DND-41 (cell line): ENCODE measurements at regions not wholly inside any gene's neighbourhood (a gene's known extent, or its start where the extent isn't known, plus 50 kb on each side); places are given as distances from the start of the nearest gene placed in this dataset.

Source experiments
- EZH2 ChIP-seq: IDR thresholded peaks from 3 replicates; pipeline ENCODE4 v1.6.1; 2012; ENCODE audit warnings: borderline replicate concordance, low read depth, mild to moderate bottlenecking, moderate library complexity, low read length, inconsistent platforms; ENCODE audit not compliant: severe bottlenecking
- TF ChIP-seq, protein P1 (sequence below): IDR thresholded peaks from 2 replicates; pipeline ENCODE4 v1.5.1; 2012; ENCODE audit warnings: borderline replicate concordance, low read length, moderate library complexity, mild to moderate bottlenecking; ENCODE audit not compliant: poor library complexity, severe bottlenecking; ENCODE audit errors: extremely low read depth

DNA sequence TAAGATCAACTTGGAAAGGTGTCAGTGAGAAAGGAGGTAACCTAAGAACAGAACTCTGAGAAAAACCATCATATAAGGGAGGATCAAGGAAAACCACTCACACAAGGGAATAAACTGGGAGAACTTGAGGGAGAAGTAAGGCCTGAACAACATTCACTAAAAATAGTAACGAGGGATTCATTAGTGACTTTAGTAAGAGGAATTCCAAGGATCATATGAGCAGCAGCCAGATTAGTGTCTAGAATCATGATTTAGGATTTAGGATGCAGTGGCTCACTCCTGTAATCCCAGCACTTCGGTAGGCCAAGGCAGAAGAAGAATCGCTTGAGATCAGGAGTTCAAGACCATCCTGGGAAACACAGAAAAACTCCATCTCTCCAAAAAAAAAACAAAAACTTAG, 376.5 kb upstream of the MARCKS start:
- TF ChIP-seq, protein P1, sequence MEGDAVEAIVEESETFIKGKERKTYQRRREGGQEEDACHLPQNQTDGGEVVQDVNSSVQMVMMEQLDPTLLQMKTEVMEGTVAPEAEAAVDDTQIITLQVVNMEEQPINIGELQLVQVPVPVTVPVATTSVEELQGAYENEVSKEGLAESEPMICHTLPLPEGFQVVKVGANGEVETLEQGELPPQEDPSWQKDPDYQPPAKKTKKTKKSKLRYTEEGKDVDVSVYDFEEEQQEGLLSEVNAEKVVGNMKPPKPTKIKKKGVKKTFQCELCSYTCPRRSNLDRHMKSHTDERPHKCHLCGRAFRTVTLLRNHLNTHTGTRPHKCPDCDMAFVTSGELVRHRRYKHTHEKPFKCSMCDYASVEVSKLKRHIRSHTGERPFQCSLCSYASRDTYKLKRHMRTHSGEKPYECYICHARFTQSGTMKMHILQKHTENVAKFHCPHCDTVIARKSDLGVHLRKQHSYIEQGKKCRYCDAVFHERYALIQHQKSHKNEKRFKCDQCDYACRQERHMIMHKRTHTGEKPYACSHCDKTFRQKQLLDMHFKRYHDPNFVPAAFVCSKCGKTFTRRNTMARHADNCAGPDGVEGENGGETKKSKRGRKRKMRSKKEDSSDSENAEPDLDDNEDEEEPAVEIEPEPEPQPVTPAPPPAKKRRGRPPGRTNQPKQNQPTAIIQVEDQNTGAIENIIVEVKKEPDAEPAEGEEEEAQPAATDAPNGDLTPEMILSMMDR: no peak
- TF ChIP-seq EZH2: no peak
